CMK (cell line): ENCODE measurements at regions not wholly inside any gene's neighbourhood (a gene's known extent, or its start where the extent isn't known, plus 50 kb on each side); places are given as distances from the start of the nearest gene placed in this dataset.

Source experiments
- DNase-seq: peaks from one replicate; pipeline ENCODE4 v3.0.0-alpha.2; 2010; ENCODE audit warnings: low read depth

DNA sequence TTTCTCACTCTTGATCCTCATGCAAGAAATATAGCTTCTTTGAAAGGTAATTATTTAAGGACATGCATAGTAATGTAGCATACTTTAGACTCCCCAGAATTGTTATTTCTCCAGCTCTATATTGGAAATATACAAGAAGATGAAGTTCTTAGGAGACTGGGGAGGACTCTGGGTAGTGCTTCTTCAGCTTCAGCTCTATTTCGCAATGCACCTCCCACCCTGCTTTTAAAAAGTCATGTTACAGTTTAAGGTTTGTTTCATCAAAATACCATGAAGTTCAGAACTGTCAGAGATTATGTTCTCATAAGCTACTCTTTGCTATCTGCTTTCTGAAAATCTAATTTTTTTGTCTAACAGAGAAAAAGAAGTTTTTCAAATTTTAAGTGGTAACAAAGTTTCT is 586.2 kb upstream of the ADGRL4 start:
- DNase-seq = no peak

GRCh38 chr1:79588719-79589118 is 582.2 kb upstream of the ADGRL4 start:
- no peak for DNase-seq

DNA sequence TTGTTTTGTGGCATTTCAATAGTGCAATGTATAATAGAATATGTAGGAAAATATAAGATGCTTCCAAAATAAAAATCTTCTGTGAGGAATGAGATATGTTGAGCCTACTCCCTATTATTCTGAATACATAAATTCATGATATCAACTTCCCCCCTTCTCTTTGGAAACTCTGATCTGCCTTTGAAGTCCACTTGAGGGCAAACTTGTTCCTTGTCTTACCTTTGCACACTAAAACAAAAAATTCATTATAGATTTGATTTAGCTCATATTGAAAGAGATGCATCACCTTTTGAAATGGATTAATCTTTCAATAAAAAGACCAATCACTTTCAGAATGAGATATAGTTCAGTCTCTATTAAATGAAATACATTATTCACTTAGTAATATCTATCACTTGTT is 580.7 kb upstream of the ADGRL4 start:
- DNase-seq = no peak

DNA sequence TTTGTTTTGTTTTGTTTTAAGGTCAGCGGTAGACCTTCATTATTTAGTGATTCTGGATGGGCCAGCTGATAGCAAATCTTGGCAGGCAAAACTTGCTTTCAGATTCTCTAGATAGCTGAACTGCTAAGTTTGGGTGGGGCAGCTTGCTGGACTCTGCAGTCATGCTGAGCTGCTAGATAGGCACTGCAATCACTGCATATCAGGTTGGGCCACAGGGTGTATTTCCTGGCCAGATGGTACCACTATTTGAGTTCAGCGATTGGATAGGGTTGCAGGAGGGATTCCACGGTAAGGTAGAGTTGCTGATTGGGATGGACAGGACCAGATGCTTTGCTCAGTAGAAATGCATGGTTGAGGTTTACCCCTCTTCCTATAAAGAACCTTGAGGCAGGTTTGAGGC is 579.3 kb upstream of the ADGRL4 start:
- DNase-seq = no peak

DNA sequence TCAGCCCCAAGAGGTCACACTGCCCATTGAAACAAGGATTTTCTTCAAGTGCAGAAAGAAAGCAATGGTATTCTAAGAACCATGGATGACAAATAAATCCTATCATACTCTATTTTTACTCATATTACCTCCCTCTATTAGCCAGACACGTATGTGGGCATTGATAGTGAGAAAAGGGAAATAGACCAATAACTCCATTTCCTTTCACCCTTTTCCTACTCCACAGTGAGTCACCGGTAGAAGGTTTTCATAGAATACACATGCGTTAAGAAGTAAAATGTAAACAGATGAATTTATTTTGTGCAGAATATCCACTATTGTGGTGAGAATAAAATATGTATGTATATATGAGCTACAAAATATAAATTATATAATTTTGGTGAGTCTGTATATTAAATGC is 568.9 kb upstream of the ADGRL4 start:
- DNase-seq = no peak

GRCh38 chr1:79568411-79568810 is 561.9 kb upstream of the ADGRL4 start:
- DNase-seq = no peak

- no peak for DNase-seq
Observed at GRCh38 chr1:79561521-79561978, 555.0 kb upstream of the ADGRL4 start.

DNA sequence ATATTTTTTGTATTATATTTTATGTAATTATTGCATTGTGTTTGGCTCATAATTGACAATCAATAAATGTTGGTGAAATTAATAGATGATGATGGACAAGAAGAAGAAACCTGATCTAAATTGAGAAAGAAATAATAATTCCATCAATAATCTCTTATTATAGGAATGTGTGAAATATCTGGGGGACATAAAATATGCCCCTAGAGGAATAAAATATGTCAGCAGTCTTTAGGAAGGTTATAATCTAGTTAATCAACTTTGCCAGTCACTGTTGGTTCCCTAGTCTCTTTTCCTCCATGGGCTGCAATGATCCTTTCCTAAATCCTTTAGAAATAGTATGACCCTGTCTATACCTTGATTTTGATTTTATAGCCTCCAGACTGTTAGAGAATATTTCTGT is 549.7 kb upstream of the ADGRL4 start:
- no peak for DNase-seq

DNA sequence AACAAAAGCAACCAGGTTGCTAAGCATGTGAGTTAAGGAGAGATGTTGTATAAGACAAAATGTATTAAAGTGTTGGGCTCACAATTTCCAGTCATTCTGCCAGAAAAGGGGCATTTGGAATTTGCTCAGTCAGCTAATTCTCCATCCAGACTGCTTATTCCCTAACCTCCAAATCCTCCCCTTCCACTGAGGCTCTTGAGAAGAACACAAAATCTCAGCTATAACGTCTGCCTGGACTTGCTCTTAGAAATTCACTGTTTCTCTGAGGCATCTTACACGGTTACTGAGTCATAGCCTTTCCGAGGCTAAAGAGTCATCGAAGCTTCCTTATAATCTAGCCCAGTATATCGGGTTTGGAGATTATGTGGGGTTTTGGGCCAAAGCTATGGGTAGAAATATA is 548.2 kb upstream of the ADGRL4 start:
- DNase-seq = no peak

- no peak for DNase-seq
Observed at GRCh38 chr1:79551321-79551720, 544.8 kb upstream of the ADGRL4 start.

- no peak for DNase-seq
Observed at GRCh38 chr1:79550402-79550801, 543.9 kb upstream of the ADGRL4 start.

DNA sequence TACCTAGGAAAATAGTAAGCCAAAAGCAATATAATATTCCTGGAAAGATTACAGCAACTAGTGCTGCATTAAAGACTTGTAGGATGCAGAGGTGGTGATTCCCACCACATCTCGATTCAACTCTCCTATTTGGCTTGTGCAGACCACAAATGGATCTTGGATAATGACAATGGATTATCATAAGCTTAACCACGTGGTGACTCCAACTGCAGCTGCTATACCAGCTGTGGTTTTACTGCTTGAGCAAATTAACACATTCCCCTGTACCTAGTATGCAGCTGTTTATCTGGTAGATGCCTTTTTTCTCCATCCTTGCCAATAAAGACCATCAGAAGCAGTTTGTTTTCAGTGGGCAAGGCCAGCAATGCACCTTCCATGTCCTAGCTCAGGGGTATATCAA is 542.7 kb upstream of the ADGRL4 start:
- DNase-seq = no peak

- DNase-seq = no peak
Observed at GRCh38 chr1:79547514-79547913, 541.0 kb upstream of the ADGRL4 start.

DNA sequence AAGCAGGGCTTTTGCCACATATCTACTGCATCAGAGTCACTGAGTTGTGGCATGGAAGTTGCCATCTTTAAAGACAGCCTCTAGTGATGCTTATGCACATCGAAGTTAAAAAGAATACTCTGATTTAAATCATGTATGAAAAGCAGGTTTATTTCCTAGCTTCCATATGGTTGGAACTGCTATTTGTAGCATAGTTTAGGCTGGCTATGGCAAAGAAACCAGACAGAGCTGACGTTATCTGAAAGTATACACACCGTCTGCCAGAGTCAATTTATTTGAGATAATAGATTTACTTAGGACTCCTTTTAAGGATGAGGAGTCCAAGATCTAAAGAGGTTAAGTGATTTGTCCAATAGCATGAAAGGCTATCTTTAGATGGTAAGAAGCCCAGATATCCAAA is 536.9 kb upstream of the ADGRL4 start:
- DNase-seq = no peak

DNA sequence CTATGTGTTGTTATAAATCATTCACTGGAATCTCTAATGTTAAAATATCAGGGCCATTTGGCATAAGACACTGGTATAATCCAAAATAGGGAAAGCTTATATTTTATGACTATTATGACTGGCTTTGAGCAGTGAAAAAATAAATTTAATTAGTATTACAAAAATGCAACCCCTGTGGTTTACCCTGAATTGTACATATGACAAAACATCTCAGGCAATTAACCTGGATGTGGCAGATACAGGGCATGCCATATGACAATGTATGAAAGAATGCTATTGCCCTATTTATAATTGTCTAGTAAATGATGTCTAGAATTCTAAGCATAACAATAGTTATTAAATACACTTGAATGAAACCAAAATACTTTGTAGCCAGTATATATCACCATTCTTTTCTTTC is 532.5 kb upstream of the ADGRL4 start:
- DNase-seq = no peak

- no peak for DNase-seq
Observed at GRCh38 chr1:79532555-79532954, 526.0 kb upstream of the ADGRL4 start.

GRCh38 chr1:79531790-79532189 is 525.3 kb upstream of the ADGRL4 start:
- DNase-seq = no peak

DNA sequence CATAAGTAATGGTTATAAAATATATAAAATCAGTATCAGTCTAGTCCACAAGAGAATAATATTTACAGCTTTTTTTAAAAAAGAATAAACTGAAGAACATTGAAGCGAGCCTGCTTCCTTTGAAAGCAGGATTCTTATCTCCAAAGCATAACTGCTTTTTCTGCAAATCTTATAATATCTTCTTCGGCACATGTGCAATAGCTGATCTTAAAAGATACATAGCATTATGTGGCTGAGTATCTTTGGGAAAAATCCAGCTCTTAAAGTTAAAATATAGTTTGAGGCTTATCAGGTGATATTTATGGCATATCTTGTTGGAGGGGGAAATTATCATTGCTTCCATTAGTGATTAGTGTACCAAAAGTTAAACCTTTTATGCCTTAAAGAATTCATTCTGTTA is 523.9 kb upstream of the ADGRL4 start:
- DNase-seq = no peak

DNA sequence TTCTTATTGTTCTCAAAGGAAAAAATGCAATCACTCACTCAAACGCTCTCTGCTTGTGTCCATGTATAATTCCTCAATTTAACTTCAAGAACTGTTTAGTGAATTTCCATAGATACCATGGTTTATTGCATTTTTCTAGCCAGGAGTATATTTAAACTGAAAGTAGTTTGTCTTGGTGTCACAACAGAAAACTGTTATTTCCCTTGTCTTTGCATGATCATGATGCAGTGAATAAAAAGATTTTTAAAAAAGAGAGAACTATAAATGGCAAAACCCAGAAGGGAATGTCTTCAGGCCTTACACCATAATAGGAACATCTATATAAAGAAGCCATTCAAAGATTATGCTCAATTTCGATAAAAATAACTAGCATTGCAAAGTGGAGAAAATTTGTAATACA is 523.5 kb upstream of the ADGRL4 start:
- DNase-seq = no peak

DNA sequence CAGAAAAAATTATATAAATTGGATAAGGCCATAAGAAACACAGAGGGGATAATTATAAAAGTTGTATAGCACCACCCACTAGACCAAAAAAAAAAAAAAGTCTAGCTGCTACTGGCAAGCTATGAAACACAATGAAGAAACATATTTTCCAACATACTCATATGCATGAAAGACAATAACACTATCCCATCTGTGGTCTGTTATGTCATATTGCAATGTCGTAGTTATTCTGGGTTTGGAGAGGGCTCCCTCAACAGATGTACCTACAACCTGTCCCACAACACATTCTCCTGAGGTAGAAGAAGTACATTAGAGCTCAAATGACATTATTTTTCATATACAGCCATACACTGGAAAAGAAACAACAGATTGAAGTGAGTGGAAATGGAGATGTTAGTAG is 517.6 kb upstream of the ADGRL4 start:
- no peak for DNase-seq

- DNase-seq = no peak
Observed at GRCh38 chr1:79519084-79519760, 512.7 kb upstream of the ADGRL4 start.

DNA sequence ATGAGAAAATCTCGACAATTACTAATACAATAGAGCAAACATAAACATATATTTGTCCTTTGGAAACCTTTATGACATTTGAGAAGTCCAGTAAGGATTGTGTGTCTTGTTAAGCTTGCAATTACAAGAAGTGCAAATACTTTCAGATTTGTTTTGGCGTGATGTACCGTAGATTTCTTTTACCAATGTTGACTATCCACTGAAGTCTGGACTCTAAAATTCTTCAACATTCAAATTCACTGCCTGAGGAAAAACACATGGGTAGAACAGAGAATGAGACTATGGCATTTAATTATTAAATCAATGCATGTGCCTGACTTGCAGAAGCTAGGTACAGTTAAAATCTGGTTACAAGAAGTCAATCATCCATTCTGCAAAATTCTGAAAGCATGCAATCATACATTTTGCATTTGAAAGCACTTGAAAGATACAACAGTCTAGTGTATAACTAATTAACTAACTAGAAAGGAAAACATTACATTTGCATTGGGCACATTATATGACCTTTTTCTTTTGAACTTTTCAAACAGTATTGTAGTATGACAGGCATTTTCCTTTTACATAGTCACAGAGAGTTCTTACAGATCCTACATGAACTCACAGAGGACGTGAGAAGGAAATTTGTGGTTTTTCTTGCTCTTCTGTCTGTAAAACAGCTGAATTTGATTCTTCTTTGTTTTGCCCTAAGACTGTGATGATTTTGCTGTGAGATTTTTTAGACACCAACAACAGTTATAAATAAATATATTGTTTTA is 511.1 kb upstream of the ADGRL4 start:
- DNase-seq = no peak

GRCh38 chr1:79507770-79508169 is 501.2 kb upstream of the ADGRL4 start:
- DNase-seq = no peak

DNA sequence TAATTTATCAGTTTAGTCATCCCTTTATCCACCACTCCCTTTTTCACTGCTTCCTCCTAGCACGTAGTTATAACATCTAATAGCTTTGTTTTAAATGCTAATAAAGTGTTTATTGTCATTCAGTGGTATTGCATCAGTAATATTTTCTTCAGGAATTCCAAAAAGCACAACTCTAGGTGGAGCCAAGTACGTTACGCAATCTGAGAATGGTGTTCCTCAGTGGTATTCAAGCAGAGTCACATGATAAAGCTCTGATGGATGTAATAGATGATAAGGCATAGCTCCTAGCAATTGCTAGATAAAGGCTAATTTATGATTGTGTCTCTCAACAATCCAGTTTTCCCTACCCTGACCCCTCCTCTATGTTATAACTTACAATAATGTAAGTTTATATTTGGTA is 494.6 kb upstream of the ADGRL4 start:
- no peak for DNase-seq
